WTC11 (cell line): ENCODE measurements at regions not wholly inside any gene's neighbourhood (a gene's known extent, or its start where the extent isn't known, plus 50 kb on each side); places are given as distances from the start of the nearest gene placed in this dataset.

ENCODE experiments used
- ATF1 ChIP-seq: sonication (generic); formaldehyde crosslinking; IDR thresholded peaks from 2 replicates; pipeline ENCODE4 v1.8.1; 2023; ENCODE audit warnings: mild to moderate bottlenecking, moderate library complexity, missing genetic modification reagents
- ATF3 ChIP-seq: sonication (generic); formaldehyde crosslinking; conservative IDR thresholded peaks from 2 replicates; pipeline ENCODE4 v1.8.1; 2022; ENCODE audit warnings: mild to moderate bottlenecking, missing genetic modification reagents
- CREM ChIP-seq: sonication (generic); formaldehyde crosslinking; IDR thresholded peaks from 2 replicates; pipeline ENCODE4 v1.8.1; 2022; ENCODE audit warnings: mild to moderate bottlenecking, missing genetic modification reagents, moderate library complexity
- CTCF ChIP-seq: fragments of 200-600 bp; IDR thresholded peaks from 2 replicates; pipeline ENCODE4 v1.8.0; 2022; ENCODE audit warnings: antibody characterized with exemption
- IRF2 ChIP-seq: sonication (generic); formaldehyde crosslinking; IDR thresholded peaks from 2 replicates; pipeline ENCODE4 v1.8.0; 2022; ENCODE audit warnings: low read depth, missing genetic modification reagents, borderline replicate concordance
- MXD4 ChIP-seq: fragments of 250-450 bp; sonication (Bioruptor Pico); IDR thresholded peaks from 2 replicates; pipeline ENCODE4 v1.8.0; 2021; ENCODE audit warnings: mild to moderate bottlenecking, moderate library complexity, borderline replicate concordance
- PRRX2 ChIP-seq: fragments of 250-450 bp; sonication (Bioruptor Pico); IDR thresholded peaks from 2 replicates; pipeline ENCODE4 v1.8.0; 2021; ENCODE audit warnings: mild to moderate bottlenecking
- TF ChIP-seq, protein P1 (sequence below): sonication (generic); formaldehyde crosslinking; IDR thresholded peaks from 2 replicates; pipeline ENCODE4 v1.8.0; 2022; ENCODE audit warnings: mild to moderate bottlenecking, missing genetic modification reagents
- TF ChIP-seq, protein P2 (sequence below): sonication (generic); formaldehyde crosslinking; IDR thresholded peaks from 2 replicates; pipeline ENCODE4 v1.8.0; 2022; ENCODE audit warnings: mild to moderate bottlenecking, missing genetic modification reagents

GRCh38 chr1:217921126-217921904 lies 290.2 kb downstream of the SPATA17 start:
- TF ChIP-seq CTCF (no peak), ATF1 (CRISPR knock-in tag) (no peak), CREM (no peak), MXD4 (CRISPR knock-in tag) (no peak), ATF3 (CRISPR knock-in tag) (no peak), PRRX2 (CRISPR knock-in tag) (no peak), IRF2 (CRISPR knock-in tag) (no peak)
- TF ChIP-seq, protein P1, sequence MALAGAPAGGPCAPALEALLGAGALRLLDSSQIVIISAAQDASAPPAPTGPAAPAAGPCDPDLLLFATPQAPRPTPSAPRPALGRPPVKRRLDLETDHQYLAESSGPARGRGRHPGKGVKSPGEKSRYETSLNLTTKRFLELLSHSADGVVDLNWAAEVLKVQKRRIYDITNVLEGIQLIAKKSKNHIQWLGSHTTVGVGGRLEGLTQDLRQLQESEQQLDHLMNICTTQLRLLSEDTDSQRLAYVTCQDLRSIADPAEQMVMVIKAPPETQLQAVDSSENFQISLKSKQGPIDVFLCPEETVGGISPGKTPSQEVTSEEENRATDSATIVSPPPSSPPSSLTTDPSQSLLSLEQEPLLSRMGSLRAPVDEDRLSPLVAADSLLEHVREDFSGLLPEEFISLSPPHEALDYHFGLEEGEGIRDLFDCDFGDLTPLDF (CRISPR knock-in tag) = no peak
- TF ChIP-seq, protein P2, sequence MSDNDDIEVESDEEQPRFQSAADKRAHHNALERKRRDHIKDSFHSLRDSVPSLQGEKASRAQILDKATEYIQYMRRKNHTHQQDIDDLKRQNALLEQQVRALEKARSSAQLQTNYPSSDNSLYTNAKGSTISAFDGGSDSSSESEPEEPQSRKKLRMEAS = no peak
